IMR-90 (cell line): ENCODE measurements at regions not wholly inside any gene's neighbourhood (a gene's known extent, or its start where the extent isn't known, plus 50 kb on each side); places are given as distances from the start of the nearest gene placed in this dataset.

ENCODE experiments used
- ATAC-seq: fragments of 200-7000 bp; cut with Tn5 transposase; 2 replicates; pipeline ENCODE4 v1.9.1; 2020; ENCODE audit warnings: low read depth, mild to moderate bottlenecking, moderate library complexity
- BruUV-seq: library from RNA; stranded (reverse); fragments of 400-500 nt; replicated peaks from 2 replicates; lab custom pipeline; 2021; lab: Mats Ljungman, UMichigan
- CTCF ChIA-PET: fragments of 300-600 bp; formaldehyde crosslinking; extraction: SDS; loops from one replicate; lab custom pipeline; 2021; ENCODE audit warnings: antibody characterized with exemption; lab: Yijun Ruan, JAX
- POLR2A ChIA-PET: fragments of 300-600 bp; sonication (Branson Sonifier 250); formaldehyde crosslinking; loops from one replicate; lab custom pipeline; 2022; ENCODE audit warnings: antibody characterized with exemption; ENCODE audit not compliant: unreplicated experiment; lab: Charles Lee
- DNase-seq: peaks from one replicate; pipeline ENCODE4 v3.0.0; 2013
- H2AFZ ChIP-seq: replicated peaks from 2 replicates; pipeline ENCODE3; 2013; ENCODE audit warnings: low read length, mild to moderate bottlenecking; ENCODE audit not compliant: poor library complexity
- H2AK5ac ChIP-seq: 2 replicates; pipeline ENCODE4 v1.6.1; 2013; ENCODE audit warnings: low read depth, low read length, inconsistent platforms
- H2AK9ac ChIP-seq: replicated peaks from 2 replicates; pipeline ENCODE3; 2013; ENCODE audit warnings: mild to moderate bottlenecking, low read depth, low read length, moderate library complexity; ENCODE audit not compliant: poor library complexity
- H2BK120ac ChIP-seq: 2 replicates; pipeline ENCODE4 v1.6.1; 2013; ENCODE audit warnings: low read depth, low read length, inconsistent platforms
- H2BK15ac ChIP-seq: 3 replicates; pipeline ENCODE4 v1.6.1; 2013; ENCODE audit warnings: low read depth, low read length, inconsistent platforms
- H2BK20ac ChIP-seq: 2 replicates; pipeline ENCODE4 v1.6.1; 2013; ENCODE audit warnings: low read depth, mild to moderate bottlenecking, inconsistent platforms, low read length, moderate library complexity
- H2BK5ac ChIP-seq: 2 replicates; pipeline ENCODE4 v1.6.1; 2013; ENCODE audit warnings: mild to moderate bottlenecking, low read depth, low read length, inconsistent platforms; ENCODE audit not compliant: poor library complexity, severe bottlenecking
- H3K14ac ChIP-seq: replicated peaks from 2 replicates; pipeline ENCODE4 v1.6.1; 2013; ENCODE audit warnings: low read depth, low read length, inconsistent platforms
- H3K18ac ChIP-seq: 2 replicates; pipeline ENCODE4 v1.6.1; 2013; ENCODE audit warnings: low read depth, low read length, control low read depth
- H3K23ac ChIP-seq: 2 replicates; pipeline ENCODE4 v1.6.1; 2013; ENCODE audit warnings: low read depth, low read length, inconsistent platforms
- H3K27ac ChIP-seq: 2 replicates; pipeline ENCODE4 v1.5.1; 2013; ENCODE audit warnings: mild to moderate bottlenecking, control low read depth, low read length; ENCODE audit not compliant: insufficient read depth
- H3K27me3 ChIP-seq: 2 replicates; pipeline ENCODE4 v1.6.1; 2013; ENCODE audit warnings: low read length; ENCODE audit not compliant: control insufficient read depth, insufficient read depth
- H3K36me3 ChIP-seq: 2 replicates; pipeline ENCODE4 v1.6.1; 2013; ENCODE audit warnings: low read length, mixed read lengths; ENCODE audit not compliant: control insufficient read depth, insufficient read depth
- H3K4ac ChIP-seq: 2 replicates; pipeline ENCODE4 v1.6.1; 2013; ENCODE audit warnings: low read depth, low read length, inconsistent platforms
- H3K4me1 ChIP-seq: 2 replicates; pipeline ENCODE4 v1.6.1; 2013; ENCODE audit warnings: low read length, mixed read lengths; ENCODE audit not compliant: control insufficient read depth, insufficient read depth
- H3K4me2 ChIP-seq: 2 replicates; pipeline ENCODE4 v1.6.1; 2013; ENCODE audit warnings: low read depth, mild to moderate bottlenecking, control low read depth, low read length, moderate library complexity
- H3K4me3 ChIP-seq: 2 replicates; pipeline ENCODE4 v1.5.1; 2013; ENCODE audit warnings: low read depth, mild to moderate bottlenecking, control low read depth, low read length, moderate library complexity; ENCODE audit not compliant: insufficient read depth
- H3K56ac ChIP-seq: 2 replicates; pipeline ENCODE4 v1.6.1; 2013; ENCODE audit warnings: low read length, inconsistent platforms; ENCODE audit not compliant: insufficient read depth; ENCODE audit errors: extremely low read depth
- H3K79me1 ChIP-seq, 2 experiments: 2 replicates each; pipeline ENCODE4 v1.6.1; 2013; ENCODE audit warnings: low read length in 2 of 2, inconsistent platforms in 1 of 2, low read depth in 1 of 2
- H3K9ac ChIP-seq: 2 replicates; pipeline ENCODE4 v1.6.1; 2013; ENCODE audit warnings: low read depth, low read length, control low read depth
- H3K9me1 ChIP-seq: 2 replicates; pipeline ENCODE4 v1.6.1; 2013; ENCODE audit warnings: low read length, inconsistent platforms; ENCODE audit not compliant: insufficient read depth
- H3K9me3 ChIP-seq: 2 replicates; pipeline ENCODE4 v1.6.1; 2013; ENCODE audit warnings: low read length; ENCODE audit not compliant: control insufficient read depth, insufficient read depth
- H4K20me1 ChIP-seq: 2 replicates; pipeline ENCODE4 v1.6.1; 2013; ENCODE audit warnings: low read length, inconsistent platforms; ENCODE audit not compliant: insufficient read depth
- H4K5ac ChIP-seq: 2 replicates; pipeline ENCODE4 v1.6.1; 2013; ENCODE audit warnings: mild to moderate bottlenecking, low read depth, low read length, control low read depth
- H4K8ac ChIP-seq, 2 experiments: 2 replicates each; pipeline ENCODE4 v1.6.1; 2013; ENCODE audit warnings: low read depth in 2 of 2, low read length in 2 of 2, control low read depth in 1 of 2, inconsistent platforms in 1 of 2
- H4K91ac ChIP-seq: 2 replicates; pipeline ENCODE4 v1.6.1; 2013; ENCODE audit warnings: low read depth, low read length, inconsistent platforms; ENCODE audit not compliant: insufficient read depth
- BHLHE40 ChIP-seq: fragments of 150-350 bp; IDR thresholded peaks from 2 replicates; pipeline ENCODE4 v1.6.1; 2016; ENCODE audit warnings: mild to moderate bottlenecking, low read depth, low read length
- CEBPB ChIP-seq: IDR thresholded peaks from 2 replicates; pipeline ENCODE4 v1.6.1; 2012; ENCODE audit warnings: low read depth, low read length, improper control_type of control experiment
- CHD1 ChIP-seq: IDR thresholded peaks from 2 replicates; pipeline ENCODE4 v1.6.1; 2012; ENCODE audit warnings: low read depth, low read length, improper control_type of control experiment
- FOS ChIP-seq: fragments of 150-350 bp; IDR thresholded peaks from 2 replicates; pipeline ENCODE4 v1.6.1; 2016; ENCODE audit warnings: low read depth, low read length
- MAFK ChIP-seq: IDR thresholded peaks from 2 replicates; pipeline ENCODE4 v1.6.1; 2012; ENCODE audit warnings: low read depth, low read length, improper control_type of control experiment
- MAZ ChIP-seq: IDR thresholded peaks from 2 replicates; pipeline ENCODE4 v1.6.1; 2012; ENCODE audit warnings: low read depth, mild to moderate bottlenecking, low read length, improper control_type of control experiment, moderate library complexity, borderline replicate concordance
- MXI1 ChIP-seq: IDR thresholded peaks from 2 replicates; pipeline ENCODE4 v1.6.1; 2012; ENCODE audit warnings: low read depth, mild to moderate bottlenecking, low read length, moderate library complexity, borderline replicate concordance
- NFE2L2 ChIP-seq: fragments of 150-350 bp; IDR thresholded peaks from 2 replicates; pipeline ENCODE4 v1.6.1; 2016; ENCODE audit warnings: low read depth, mild to moderate bottlenecking, low read length
- POLR2A ChIP-seq: IDR thresholded peaks from 2 replicates; pipeline ENCODE4 v1.6.1; 2012; ENCODE audit warnings: mild to moderate bottlenecking, low read depth, low read length
- RAD21 ChIP-seq: IDR thresholded peaks from 2 replicates; pipeline ENCODE4 v1.6.1; 2012; ENCODE audit warnings: low read length, improper control_type of control experiment
- RCOR1 ChIP-seq: IDR thresholded peaks from 2 replicates; pipeline ENCODE4 v1.6.1; 2012; ENCODE audit warnings: mild to moderate bottlenecking, low read length, improper control_type of control experiment; ENCODE audit not compliant: insufficient replicate concordance
- RFX5 ChIP-seq: IDR thresholded peaks from 2 replicates; pipeline ENCODE4 v1.8.0; 2012; ENCODE audit warnings: low read depth, mild to moderate bottlenecking, low read length, moderate library complexity
- SMC3 ChIP-seq: fragments of 150-350 bp; IDR thresholded peaks from 2 replicates; pipeline ENCODE4 v1.6.1; 2016; ENCODE audit warnings: low read depth, mild to moderate bottlenecking, antibody characterized with exemption, low read length, moderate library complexity
- USF2 ChIP-seq: fragments of 150-350 bp; IDR thresholded peaks from 2 replicates; pipeline ENCODE4 v1.6.1; 2017; ENCODE audit warnings: mild to moderate bottlenecking, antibody characterized with exemption, low read length, low read depth
- WGBS, 2 experiments: methylation state at CpG; one replicate each; pipeline versions ENCODE4 v1.1.5 to v1.1.7; 2013; ENCODE audit warnings: missing lambda C conversion rate in 2 of 2; ENCODE audit not compliant: insufficient read length in 1 of 2; ENCODE audit errors: extremely low coverage in 2 of 2; 5-methylcytosine and 5-hydroxymethylcytosine counted together
- dilution Hi-C: fragments of 300-500 bp; cut with HindIII; formaldehyde crosslinking; loops from one replicate; pipeline ENCODE4 v1.14.3; 2018; ENCODE audit warnings: low sequenced_read_pairs; ENCODE audit not compliant: unreplicated experiment
- in situ Hi-C: fragments of 300-500 bp; cut with MboI; formaldehyde crosslinking; loops from 3 replicates; pipeline ENCODE4 v1.14.3; 2019; ENCODE audit warnings: low sequenced_read_pairs, inconsistent platforms, mixed read lengths
- intact Hi-C: fragments of 100-400 bp; cut with micrococcal nuclease; formaldehyde crosslinking; loops from 2 replicates; pipeline ENCODE4 v1.10.0; 2022
- TF ChIP-seq, protein P1 (sequence below): conservative IDR thresholded peaks from 2 replicates; pipeline ENCODE4 v1.5.1; 2012; ENCODE audit warnings: mild to moderate bottlenecking, low read depth, low read length, improper control_type of control experiment
- TF ChIP-seq, protein P2 (sequence below): fragments of 150-350 bp; IDR thresholded peaks from 2 replicates; pipeline ENCODE4 v1.6.1; 2016; ENCODE audit warnings: low read depth, mild to moderate bottlenecking, low read length, moderate library complexity, borderline replicate concordance

GRCh38 chr6:170004585-170005210 lies 253.3 kb downstream of the ERMARD start:
- H3K4ac ChIP-seq, result no peak overlapping the region
- intact Hi-C loops (no loop called here), dilution Hi-C loops (no loop called here), in situ Hi-C loops (no loop called here)
- POLR2A ChIA-PET, result no interaction called here
- 20% methylated on average over 1 of the region's 5 CpGs; no CpG with 5 or more reads in 1 of the 2 experiments for WGBS, 2 experiments
- H3K27ac ChIP-seq, result no peak overlapping the region
- no peak overlapping the region for H3K4me2 ChIP-seq
- peaks cover 38% of the 10 kb centered on the region for H3K9me3 ChIP-seq
- TF ChIP-seq NFE2L2 (no peak), USF2 (no peak), MXI1 (no peak), POLR2A (no peak), MAZ (no peak), CHD1 (no peak), BHLHE40 (no peak), SMC3 (no peak), RAD21 (no peak), FOS (no peak), RFX5 (no peak), CEBPB (no peak), MAFK (no peak), RCOR1 (no peak)
- TF ChIP-seq, protein P1, sequence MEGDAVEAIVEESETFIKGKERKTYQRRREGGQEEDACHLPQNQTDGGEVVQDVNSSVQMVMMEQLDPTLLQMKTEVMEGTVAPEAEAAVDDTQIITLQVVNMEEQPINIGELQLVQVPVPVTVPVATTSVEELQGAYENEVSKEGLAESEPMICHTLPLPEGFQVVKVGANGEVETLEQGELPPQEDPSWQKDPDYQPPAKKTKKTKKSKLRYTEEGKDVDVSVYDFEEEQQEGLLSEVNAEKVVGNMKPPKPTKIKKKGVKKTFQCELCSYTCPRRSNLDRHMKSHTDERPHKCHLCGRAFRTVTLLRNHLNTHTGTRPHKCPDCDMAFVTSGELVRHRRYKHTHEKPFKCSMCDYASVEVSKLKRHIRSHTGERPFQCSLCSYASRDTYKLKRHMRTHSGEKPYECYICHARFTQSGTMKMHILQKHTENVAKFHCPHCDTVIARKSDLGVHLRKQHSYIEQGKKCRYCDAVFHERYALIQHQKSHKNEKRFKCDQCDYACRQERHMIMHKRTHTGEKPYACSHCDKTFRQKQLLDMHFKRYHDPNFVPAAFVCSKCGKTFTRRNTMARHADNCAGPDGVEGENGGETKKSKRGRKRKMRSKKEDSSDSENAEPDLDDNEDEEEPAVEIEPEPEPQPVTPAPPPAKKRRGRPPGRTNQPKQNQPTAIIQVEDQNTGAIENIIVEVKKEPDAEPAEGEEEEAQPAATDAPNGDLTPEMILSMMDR, result no peak
- TF ChIP-seq, protein P2, sequence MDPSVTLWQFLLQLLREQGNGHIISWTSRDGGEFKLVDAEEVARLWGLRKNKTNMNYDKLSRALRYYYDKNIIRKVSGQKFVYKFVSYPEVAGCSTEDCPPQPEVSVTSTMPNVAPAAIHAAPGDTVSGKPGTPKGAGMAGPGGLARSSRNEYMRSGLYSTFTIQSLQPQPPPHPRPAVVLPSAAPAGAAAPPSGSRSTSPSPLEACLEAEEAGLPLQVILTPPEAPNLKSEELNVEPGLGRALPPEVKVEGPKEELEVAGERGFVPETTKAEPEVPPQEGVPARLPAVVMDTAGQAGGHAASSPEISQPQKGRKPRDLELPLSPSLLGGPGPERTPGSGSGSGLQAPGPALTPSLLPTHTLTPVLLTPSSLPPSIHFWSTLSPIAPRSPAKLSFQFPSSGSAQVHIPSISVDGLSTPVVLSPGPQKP, result no peak
- H2AK5ac ChIP-seq, result no peak overlapping the region
- H3K9ac ChIP-seq, result no peak overlapping the region
- H2AK9ac ChIP-seq, result no peak overlapping the region
- no peaks in the 10 kb centered on the region for H3K36me3 ChIP-seq
- no peak overlapping the region for H3K14ac ChIP-seq
- no peak overlapping the region for H4K91ac ChIP-seq
- H3K4me1 ChIP-seq, result no peaks in the 10 kb centered on the region
- no peak overlapping the region for H2BK15ac ChIP-seq
- H3K27me3 ChIP-seq, result no peaks in the 10 kb centered on the region
- no peak overlapping the region for H4K5ac ChIP-seq
- no peak overlapping the region for H2BK5ac ChIP-seq
- H3K9me1 ChIP-seq, result no peaks in the 10 kb centered on the region
- no peak for DNase-seq
- H3K4me3 ChIP-seq, result no peak overlapping the region
- H3K79me1 ChIP-seq, result no peaks in the 10 kb centered on the region
- H4K8ac ChIP-seq, result no peak overlapping the region
- no peak overlapping the region for H2BK120ac ChIP-seq
- BruUV-seq, result no TSS peak
- ATAC-seq, result no peak
- H2AFZ ChIP-seq, result no peak overlapping the region
- no peaks in the 10 kb centered on the region for H4K20me1 ChIP-seq
- no peak overlapping the region for H3K23ac ChIP-seq
- H3K18ac ChIP-seq, result no peak overlapping the region
- H3K56ac ChIP-seq, result no peak overlapping the region
- CTCF ChIA-PET, result no interaction called here
- no peak overlapping the region for H2BK20ac ChIP-seq
